Endometrium (tissue), 2 donors: ENCODE measurements at regions not wholly inside any gene's neighbourhood (a gene's known extent, or its start where the extent isn't known, plus 50 kb on each side); places are given as distances from the start of the nearest gene placed in this dataset.

Source experiments
- FAIRE-seq: peaks from 2 replicates; lab custom pipeline; 2012; peaks lifted over from hg19 to GRCh38; lab: Jason Lieb, UNC
- donor health status: control.
- donor health status: control.

DNA sequence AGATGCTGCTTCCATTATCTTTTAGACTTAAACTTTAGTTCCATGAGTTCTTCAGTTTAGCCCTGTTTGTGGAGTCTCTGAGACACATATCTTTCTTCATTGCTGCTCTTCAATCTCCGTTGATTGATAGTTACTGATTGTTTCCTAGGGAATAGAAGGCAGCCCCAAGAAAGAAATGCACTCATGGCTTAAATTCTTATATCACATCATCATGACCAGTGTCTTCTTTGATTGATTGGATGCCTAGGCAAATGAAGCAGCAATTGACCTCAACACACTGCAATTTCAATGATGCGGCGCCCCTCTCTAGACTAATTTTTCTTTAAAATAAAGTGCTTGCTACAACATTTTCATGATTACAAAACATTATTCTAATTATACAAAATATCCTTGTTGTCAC is 576.5 kb upstream of the VSTM2A start:
- no peak for FAIRE-seq

DNA sequence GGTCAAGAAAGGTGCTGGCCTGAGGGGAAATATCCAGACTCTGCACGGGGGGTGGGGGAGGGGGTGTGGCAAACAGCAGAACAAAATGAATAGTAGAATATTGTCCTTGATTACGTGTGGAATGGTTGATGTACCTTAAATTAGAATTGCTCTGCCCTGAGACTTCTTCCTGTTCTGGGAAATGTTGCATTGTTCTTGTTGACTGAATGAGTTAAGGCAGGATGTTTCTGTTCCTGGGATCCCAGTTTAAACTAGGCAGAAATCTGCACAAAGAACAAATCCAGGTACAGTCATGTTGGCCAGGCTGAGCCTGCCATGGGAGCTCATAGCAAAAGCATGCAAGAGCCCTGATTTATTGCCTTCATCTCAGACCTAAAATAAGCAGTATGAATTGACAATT is 558.7 kb upstream of the VSTM2A start:
- FAIRE-seq, result no peak

DNA sequence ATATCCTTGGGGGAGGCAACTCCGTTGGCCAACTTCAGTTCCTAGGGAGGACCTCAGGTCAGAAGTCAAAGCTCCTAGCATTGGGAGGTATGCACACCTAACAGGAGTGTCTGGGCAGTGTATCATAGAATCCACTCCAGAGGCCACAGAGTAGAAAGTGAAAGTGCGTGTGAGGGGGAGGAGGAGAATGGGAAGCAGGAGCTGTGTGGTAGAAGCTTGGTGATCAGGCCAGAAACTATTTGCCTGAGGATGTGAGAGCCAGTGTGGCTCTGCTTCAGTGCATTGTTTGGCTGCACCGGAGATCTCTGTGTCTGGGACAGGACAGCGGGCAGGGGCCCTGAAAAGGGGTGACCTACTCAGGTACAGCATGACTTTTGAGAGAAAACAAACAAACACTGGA is 557.4 kb upstream of the VSTM2A start:
- FAIRE-seq, result no peak

DNA sequence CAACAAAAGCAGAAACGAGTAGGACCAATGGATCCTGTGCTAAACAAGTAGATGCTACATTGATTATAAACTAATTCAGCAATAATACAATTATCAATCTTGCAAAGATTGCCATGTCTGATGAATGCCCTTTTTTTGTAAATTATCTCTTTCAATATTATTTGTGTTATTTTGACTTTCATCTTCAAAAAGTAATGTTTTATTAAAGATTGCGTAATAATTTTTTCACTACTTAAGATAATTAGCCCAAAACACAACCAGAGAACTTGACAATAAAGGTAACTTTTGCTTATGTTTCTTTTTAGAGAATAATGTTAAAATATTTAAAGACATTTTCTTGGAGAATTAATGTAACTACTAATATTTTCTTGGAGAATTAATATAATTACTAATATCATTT is 553.8 kb upstream of the VSTM2A start:
- FAIRE-seq, result no peak

DNA sequence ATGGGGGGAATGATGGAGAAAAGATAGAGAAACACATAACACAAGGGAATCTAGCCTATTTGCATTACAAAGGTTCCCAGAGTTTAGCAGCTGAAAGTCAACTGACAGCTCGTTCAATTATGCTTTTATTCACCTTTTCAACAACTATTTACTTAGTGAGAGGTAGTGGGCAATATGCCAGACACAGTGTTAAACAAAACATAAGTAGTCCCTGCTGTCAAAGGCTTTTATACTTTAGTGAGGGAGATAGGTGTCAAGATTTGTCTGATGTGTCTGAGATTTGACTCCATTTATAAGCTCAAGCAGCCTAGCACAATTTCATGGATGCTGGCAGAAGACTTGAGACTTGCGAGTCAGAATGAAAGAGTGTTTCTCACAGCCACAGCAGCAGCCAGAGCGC is 549.0 kb upstream of the VSTM2A start:
- no peak for FAIRE-seq

DNA sequence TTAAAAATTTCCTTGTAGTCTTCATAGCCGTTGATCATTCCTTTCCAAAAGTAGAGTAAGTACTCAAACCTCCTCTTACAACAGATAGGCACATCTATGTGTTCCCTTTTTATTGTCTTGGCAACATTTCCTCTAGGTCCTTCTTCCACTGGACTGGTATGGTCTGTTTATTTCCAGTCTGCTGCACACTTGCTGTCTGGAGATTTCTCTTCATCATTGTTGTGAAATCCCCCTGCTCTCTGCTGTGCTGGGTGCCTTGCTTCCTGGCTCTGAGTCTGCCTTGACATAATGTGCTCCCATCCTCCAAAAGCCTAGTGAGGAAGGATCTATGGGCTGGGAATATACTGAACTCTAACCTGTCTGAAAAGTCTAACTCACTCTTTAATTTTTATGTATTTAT is 545.3 kb upstream of the VSTM2A start:
- no peak for FAIRE-seq

DNA sequence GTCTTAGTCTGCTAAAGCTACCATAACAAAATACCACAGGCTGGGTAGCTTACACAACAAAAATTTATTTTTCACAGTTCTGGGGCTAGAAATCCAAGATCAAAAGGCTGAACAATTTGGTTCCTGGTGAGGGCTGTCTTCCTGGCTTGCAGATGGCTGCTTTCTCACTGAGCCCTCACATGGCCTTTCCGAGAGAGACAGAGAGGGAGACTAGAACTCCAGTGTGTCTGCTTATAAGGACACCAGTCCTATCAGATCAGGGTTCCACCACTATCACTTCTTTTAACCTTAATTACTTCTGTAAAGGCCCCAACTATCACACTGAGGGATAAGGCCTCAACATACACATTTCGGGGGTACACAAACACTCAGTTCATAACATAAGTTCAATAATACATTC is 527.4 kb upstream of the VSTM2A start:
- no peak for FAIRE-seq

DNA sequence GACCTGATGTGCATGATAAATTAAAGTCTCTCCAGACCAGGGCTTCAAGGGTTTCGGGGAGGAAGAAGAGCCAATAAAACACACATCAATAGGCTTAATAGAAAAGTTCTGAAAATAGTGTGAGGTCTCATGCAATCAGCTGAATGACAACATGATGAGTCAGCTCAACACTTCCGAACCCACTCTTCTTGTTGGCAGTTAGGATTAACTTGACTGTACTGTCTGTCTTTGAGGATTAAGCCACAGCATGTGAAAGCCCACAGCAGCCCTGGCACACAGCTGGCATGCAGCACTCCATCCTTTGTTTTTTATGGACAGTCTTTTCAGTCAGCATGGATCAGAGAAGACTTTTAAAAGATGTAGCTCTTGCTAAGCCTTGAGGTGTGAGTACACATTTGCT is 526.9 kb upstream of the VSTM2A start:
- no peak for FAIRE-seq

DNA sequence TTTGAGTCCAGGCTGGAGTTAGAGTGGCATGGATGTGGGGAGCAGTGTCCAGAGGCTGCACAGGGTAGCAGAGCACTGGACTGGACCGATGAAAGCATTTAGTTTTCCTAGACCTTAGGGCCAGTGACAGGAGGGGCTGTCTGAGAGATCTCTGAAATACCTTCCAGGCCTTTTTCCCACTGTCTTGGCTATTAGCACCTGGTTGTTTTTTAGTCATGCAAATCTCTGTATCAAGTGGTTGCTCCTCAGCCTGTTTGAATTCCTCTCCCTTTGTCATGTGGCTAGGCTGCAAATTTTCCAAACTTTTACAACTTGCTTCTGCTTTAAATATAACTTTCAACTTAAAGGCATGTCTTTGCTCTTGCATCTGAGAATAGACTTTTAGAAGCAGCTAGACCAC is 504.3 kb upstream of the VSTM2A start:
- no peak for FAIRE-seq

DNA sequence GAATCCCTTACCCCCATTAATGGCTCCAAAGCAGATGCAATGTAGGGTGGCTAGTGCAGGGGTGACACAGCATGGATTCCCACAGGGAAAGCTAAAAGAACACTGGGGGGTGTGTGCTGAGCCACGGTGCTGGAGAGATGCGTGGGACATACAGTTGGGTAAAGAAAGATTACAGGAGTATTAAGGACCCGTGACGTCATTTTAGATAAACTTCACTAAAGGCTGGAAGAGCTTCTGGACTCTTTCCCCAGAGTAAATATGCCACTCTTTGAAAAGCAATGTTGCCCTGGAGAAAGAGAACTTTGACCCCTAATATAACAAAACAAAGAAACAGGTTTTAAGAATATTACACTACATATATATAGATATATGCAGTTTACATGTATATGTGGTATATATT is 481.5 kb upstream of the VSTM2A start:
- FAIRE-seq, result no peak

DNA sequence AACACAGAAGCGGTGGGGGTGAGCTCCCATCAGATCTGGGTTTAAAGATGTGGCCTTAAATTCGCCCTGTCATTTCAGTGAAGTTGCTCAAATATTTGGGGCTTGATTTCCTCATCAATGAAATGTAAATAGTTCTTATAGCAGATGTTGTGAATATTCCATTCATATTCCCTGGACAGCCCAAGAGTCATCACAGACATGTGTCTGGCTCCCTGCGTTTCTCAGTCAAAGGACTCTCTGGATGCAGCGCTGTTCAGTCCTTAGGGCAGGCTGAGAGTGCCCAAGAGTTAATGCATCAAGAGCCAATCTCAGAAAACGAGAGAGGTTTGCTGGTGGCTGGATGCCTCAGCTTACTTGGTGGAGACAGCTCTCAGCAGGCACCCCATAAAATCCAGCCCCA is 475.5 kb upstream of the VSTM2A start:
- FAIRE-seq, result no peak

DNA sequence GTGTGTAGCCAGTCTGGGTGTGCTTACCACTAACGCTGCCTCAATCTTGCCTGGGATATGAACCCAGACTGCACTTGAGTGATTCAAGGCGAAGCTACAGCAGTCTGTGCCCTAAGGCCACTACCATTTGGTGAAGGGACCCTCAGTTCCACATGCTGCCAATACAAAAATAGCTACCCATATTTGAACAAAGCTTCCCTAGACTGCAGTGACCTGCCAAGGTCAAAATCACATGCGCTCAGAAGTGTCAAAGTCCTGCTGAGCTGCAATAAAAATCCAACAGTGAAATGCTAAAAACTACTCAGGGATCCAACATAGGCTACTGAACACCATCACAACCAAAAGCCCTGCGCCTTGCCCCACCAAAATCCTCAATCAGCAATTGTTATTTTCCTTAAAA is 472.3 kb upstream of the VSTM2A start:
- FAIRE-seq, result no peak

DNA sequence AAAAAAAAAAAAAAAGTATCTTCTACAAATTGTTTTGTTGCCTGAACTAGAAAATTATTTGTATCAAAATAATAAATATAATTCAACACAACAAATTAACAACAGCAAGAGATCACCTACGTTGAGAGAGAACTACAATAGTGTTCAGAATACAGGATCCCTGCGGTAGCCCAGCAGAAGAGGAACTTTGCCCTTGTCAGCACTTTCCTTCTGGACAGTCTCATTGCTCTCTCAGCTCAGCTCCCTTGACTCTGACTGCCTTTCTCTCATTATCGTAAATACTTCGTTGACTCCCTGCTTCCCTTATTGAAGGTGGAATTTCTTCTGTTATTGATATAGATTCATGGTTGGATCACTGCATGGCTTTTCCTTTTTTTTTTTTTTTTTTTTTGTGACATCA is 469.5 kb upstream of the VSTM2A start:
- FAIRE-seq, result no peak

DNA sequence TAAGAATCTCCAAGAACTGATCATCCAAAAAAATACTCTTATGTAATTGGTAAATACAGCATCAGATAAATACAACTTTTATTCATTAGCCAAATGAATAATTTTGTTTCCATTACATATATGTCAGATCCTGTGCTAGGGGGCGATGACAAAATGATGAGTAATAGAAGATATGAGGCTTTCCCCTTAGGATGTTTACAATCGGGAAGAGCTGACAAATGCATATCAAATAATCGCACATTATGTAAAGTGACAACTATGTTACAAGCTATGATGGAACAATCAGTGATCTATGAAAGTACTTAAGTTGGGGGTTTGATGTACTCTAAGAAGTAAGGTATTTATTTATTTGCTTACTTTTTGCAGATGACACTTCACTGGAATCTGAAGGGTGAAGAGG is 465.6 kb upstream of the VSTM2A start:
- no peak for FAIRE-seq

DNA sequence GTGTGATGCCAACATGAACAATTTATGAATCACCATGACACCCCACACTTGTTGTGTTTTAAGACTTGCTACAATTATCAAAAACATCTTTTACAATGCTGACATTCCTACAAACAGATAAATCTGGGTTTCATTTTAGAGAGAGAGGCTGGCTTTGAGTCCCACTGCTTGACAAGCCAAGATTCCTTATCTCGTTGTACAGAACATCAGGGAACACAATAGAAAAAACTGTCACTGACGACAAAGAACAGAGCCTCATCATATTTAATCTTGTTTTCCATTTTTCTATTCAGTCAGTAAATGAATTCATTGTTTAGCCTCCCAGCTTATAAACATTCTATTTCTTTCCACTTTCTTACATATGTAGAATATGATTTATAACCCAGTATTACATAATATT is 461.6 kb upstream of the VSTM2A start:
- FAIRE-seq, result no peak

DNA sequence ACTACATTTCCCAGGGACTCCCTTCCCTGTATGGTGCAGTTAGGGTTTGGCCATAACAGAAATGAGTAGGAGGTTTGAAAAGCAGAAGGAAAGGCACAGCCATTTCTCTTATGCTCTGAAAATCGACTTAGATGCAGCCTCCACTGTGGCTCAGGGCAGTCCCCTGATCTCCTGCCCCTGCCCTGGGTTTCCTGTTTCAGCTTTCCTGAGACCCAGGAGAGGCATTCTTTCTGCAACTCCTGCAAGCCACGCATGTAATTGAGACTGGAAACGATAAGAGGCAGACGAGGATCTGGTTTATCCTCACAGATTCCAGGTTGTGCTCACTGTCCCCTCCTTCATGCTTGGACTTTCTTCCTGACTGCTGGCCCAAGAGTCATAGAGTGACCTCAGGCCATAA is 461.2 kb upstream of the VSTM2A start:
- no peak for FAIRE-seq

DNA sequence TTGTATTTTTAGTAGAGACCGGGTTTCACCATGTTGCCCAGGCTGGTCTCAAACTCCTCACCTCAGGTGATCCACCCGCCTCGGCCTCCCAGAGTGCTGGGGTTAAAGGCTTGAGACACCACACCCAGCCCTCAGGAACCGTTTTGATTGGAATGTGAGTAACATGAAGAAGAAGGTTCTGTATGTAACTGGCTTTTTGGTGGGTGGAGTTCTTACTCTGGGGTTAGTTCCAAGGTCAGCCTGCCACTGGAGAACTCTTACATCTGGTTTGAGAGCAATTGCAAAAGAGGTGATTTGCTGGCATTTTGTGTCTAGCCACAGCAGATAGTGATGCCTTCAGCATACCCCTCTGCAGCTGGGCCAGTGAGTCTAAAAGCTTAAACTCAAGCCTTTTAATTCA is 457.8 kb upstream of the VSTM2A start:
- FAIRE-seq, result no peak

DNA sequence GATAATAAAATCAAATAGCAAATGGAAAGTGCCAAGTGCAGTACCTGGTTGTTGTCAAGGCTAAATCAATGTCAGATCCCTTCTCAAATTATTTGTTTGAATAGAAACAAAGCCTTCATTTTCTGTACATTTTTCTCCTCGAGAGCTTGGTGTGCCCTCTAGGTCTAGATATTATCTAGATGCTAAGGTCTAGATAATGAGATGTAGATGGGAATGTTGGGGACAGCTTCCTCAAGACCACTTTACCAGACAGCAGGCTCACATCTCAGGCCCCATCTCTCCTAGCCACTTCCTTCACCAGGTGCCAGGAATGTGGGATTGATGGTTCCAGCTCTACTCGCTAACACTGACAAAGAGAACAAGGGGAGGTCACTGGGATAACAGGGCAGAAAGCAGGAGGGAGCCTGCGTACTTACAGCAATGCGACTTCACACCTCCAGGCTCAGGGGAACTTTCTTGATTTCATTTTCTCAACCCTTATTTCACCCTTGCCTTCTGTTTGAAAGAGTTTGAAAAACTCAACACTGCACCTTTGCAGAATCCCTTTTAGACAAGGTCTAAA is 451.4 kb upstream of the VSTM2A start:
- no peak for FAIRE-seq

DNA sequence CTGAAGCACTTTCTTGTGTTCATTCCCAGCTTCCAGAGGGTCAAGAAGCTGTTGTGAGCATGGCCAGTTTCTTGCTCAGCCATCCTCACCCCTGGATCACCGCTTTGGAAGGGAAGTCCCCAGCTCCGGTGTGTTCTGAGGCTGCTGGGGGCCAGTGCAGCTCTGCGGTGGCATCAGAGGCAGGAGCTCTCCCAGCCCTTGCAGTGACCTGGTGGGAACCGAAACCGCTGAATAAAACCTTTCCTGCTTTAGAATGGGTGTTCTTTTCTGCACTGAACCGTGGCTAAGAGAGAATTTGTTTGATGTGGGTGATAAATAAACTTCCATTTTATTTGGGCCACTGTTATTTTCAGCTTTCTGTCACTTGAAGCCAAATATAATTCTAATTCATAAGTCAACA is 450.9 kb upstream of the VSTM2A start:
- no peak for FAIRE-seq

DNA sequence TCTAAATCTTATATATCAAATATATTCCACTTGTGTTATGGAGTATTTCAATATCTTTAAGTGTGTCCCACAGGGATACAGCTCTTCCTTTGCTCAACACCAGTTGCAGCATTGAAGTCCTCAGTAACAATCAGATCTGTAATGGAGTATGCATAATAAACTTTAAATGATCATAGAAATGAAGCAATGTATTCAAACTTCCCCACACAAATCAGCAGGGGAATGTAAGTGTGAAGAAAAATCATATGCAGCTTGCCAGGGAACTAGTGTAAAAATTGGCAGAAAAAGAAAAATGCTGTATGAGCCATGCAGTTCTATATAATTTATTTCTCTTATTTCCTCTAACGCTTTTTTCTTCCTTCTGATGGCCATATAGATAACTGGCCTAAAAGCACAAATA is 444.3 kb upstream of the VSTM2A start:
- no peak for FAIRE-seq

DNA sequence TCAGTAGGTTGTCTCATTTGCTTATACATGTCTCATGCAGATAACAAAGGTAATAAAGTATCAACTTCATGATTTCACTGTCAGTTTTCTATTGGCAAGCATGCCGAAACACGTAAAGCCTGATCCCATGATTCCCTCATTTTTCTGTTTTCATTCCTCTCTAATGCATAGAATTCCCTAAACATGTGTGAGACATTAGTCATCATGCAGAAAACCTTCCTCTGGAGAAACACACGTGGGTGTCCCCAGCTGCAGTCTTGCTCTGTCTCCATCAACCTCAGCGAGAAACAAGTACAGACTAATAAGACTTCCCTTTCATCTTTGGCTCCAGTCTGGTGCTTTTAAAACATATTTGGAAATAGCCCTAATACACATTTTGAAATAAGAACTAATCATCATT is 432.7 kb upstream of the VSTM2A start:
- no peak for FAIRE-seq

DNA sequence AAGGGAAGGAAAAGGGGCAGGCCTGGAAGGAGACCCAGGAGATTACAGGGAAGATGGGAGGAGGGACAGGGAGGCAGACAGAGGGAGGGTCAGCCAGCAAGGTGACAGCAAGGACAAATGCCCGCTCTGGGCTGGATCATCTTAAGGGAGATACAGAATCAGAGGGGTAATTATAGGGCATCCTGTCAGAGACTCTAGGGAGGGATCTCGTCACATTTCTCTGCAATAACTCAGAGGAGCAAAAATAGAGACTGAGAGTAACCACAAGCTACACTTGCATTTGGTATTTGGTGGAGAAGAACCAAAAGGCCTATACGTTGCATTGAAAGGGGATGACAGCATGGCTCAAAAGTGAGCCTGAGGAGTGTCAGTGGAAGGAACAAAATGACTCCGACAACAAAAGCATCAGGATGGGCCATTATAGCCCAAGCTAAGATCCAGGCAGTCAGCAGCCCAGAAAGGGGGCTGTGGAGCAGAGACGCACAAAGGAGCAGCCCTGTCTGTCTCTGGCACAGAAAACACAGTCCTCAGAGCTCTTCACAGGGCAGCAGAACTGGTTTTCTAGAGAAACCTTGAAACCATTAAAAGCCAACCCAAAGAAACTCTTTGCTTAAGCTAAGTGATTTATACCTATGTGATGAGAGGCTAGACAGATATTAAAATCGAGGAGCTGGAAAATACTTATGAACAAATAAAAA is 430.2 kb upstream of the VSTM2A start:
- FAIRE-seq, result no peak

DNA sequence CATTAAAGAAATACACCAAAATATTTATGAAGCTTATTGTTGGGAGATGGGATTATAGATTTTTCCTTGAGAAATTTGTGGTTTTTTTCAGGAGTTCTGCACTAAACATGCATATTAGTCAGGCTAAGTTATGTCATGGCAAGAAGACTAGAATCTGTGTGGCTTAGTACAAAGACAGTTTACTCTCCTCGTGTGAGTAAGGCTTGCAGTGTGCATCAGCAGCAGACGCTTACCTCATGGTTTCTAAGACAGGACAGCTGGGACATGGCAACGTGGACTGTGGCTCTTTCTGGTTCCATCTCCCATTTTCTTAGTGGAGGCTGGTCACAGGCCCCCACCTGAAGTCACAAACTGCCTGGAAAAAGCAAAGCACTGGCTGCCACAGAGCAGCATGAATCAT is 429.6 kb upstream of the VSTM2A start:
- no peak for FAIRE-seq

DNA sequence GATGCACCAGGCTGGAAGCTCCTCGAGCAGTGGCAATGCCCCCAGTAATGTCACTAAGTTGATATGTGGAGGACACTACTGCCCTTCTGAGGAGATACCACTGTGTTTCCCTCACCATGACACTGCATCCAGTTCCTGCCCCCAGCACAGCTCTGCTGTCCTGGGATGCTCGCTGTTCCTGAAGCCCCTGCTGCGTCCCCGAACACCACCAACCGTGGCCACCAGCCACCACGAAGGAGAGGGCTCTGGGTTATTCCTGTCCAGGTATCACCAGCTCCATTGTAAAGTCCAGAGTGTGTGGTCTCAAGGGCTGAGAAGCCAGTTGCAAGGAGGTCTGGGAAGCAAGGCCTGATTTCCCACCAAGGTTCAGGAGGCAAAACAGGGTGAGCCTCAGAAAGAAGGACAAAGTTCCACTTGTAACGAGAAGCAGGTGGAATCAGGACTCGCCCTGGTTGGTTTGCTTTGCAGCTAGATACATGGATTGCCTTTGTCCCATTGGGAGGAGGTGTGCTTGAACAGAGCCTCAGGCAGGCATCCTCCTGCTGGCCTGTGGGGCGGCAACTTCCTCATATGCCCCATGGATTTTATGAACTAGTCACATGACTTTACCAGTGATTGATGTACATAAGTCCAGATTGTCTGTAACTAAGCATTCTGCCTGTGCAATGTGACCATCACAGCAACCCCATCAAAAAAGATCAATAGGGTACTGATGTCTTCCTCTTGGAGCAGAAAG is 427.0 kb upstream of the VSTM2A start:
- FAIRE-seq, result no peak
